ENCODE measurements at regions not wholly inside any gene's neighbourhood (a gene's known extent, or its start where the extent isn't known, plus 50 kb on each side); places are given as distances from the start of the nearest gene placed in this dataset.

- Histone ChIP-seq H2AFZ (ENCODE audit: low read depth) (no peak overlapping the region), H3K4me3 (ENCODE audit: low read depth in 2 of 2, low read length in 1 of 2) (no peak overlapping the region), H4K20me1 (ENCODE audit: insufficient read depth) (no peaks in the 10 kb centered on the region), H3K4me1 (ENCODE audit: control insufficient read depth in 1 of 2, insufficient read depth in 2 of 2, low read depth in 1 of 2, low read length in 1 of 2) (no peaks in the 10 kb centered on the region), H3K9me2 (no peaks in the 10 kb centered on the region), H3K79me2 (ENCODE audit: insufficient read depth) (no peaks in the 10 kb centered on the region), H3K9ac (no peak overlapping the region), H3K9me3 (no peaks in the 10 kb centered on the region), H3K36me3 (replicated peaks in 1 of 2; ENCODE audit: control insufficient read depth in 1 of 2, insufficient read depth in 2 of 2, low read length in 1 of 2) (no peaks in the 10 kb centered on the region), H3K4me2 (no peak overlapping the region), H3F3A (replicated peaks; ENCODE audit: insufficient read depth) (no peaks in the 10 kb centered on the region), H3K27ac (ENCODE audit: low read depth in 2 of 2, low read length in 1 of 2) (no peak overlapping the region), H3K27me3 (ENCODE audit: insufficient read depth) (peaks cover 43% of the 10 kb centered on the region)
- POLR2A ChIA-PET, result no interaction called here
- no peak for DNase-seq
- TF ChIP-seq JUND (IDR thresholded peaks at IDR 0.05), result no peak
- no peak for TF ChIP-seq SIN3A (IDR thresholded peaks at IDR 0.05; ENCODE audit: borderline replicate concordance, low read depth, low read length)
- CTCF ChIA-PET, result interaction anchor here (1.4 kb wide), 1 partner anchor 115 kb away, joined by 3 read pairs; no protein-coding TSS in a partner anchor
- 59% methylated on average over 15 of the region's 19 CpGs for WGBS (ENCODE audit: low lambda C conversion rate)
These were observed 91.7 kb downstream of the YTHDF1 start for GRCh38 chr20:63124092-63124781.

GRCh38 chr20:63123331-63123741 lies 92.6 kb downstream of the YTHDF1 start:
- Histone ChIP-seq H3K9me2 (no peaks in the 10 kb centered on the region), H3K9ac (no peak overlapping the region), H3K4me1 (ENCODE audit: control insufficient read depth in 1 of 2, insufficient read depth in 2 of 2, low read depth in 1 of 2, low read length in 1 of 2) (peaks cover 0 to 2% of the 10 kb centered on the region in 2 experiments; a peak in 1 of 4 replicates), H3K9me3 (no peaks in the 10 kb centered on the region), H3K79me2 (ENCODE audit: insufficient read depth) (no peaks in the 10 kb centered on the region), H3K36me3 (replicated peaks in 1 of 2; ENCODE audit: control insufficient read depth in 1 of 2, insufficient read depth in 2 of 2, low read length in 1 of 2) (no peaks in the 10 kb centered on the region), H3K4me2 (no peak overlapping the region), H3K27ac (ENCODE audit: low read depth in 2 of 2, low read length in 1 of 2) (no peak overlapping the region), H3F3A (replicated peaks; ENCODE audit: insufficient read depth) (no peaks in the 10 kb centered on the region), H3K27me3 (ENCODE audit: insufficient read depth) (peaks cover 44% of the 10 kb centered on the region), H4K20me1 (ENCODE audit: insufficient read depth) (no peaks in the 10 kb centered on the region), H3K4me3 (ENCODE audit: low read depth in 2 of 2, low read length in 1 of 2) (no peak overlapping the region), H2AFZ (ENCODE audit: low read depth) (no peak overlapping the region)
- WGBS (ENCODE audit: low lambda C conversion rate), result 24% methylated on average over 11 of the region's 21 CpGs
- ChIA-PET CTCF (interaction anchor here (1.4 kb wide), 1 partner anchor 114 kb away, joined by 3 read pairs; no protein-coding TSS in a partner anchor), POLR2A (no interaction called here)
- no peak for TF ChIP-seq MEF2A (IDR thresholded peaks at IDR 0.05; ENCODE audit: borderline replicate concordance, low read depth)
- no peak for TF ChIP-seq RFX5 (IDR thresholded peaks at IDR 0.05; ENCODE audit: low read length)
- TF ChIP-seq TEAD4 (IDR thresholded peaks at IDR 0.05; ENCODE audit: borderline replicate concordance, insufficient read depth), result no peak
- no peak for TF ChIP-seq RCOR1 (IDR thresholded peaks at IDR 0.05; ENCODE audit: low read length)
- no peak for TF ChIP-seq CHD2 (IDR thresholded peaks at IDR 0.05; ENCODE audit: low read length, partially characterized antibody)
- no peak for DNase-seq

GRCh38 chr20:63122626-63123025 lies 93.3 kb downstream of the YTHDF1 start:
- Histone ChIP-seq H3K4me2 (no peak overlapping the region), H3K36me3 (replicated peaks in 1 of 2; ENCODE audit: control insufficient read depth in 1 of 2, insufficient read depth in 2 of 2, low read length in 1 of 2) (no peaks in the 10 kb centered on the region), H3K9me2 (no peaks in the 10 kb centered on the region), H4K20me1 (ENCODE audit: insufficient read depth) (no peaks in the 10 kb centered on the region), H2AFZ (ENCODE audit: low read depth) (no peak overlapping the region), H3K27ac (ENCODE audit: low read depth in 2 of 2, low read length in 1 of 2) (no peak overlapping the region), H3K79me2 (ENCODE audit: insufficient read depth) (no peaks in the 10 kb centered on the region), H3F3A (replicated peaks; ENCODE audit: insufficient read depth) (no peaks in the 10 kb centered on the region), H3K4me1 (ENCODE audit: control insufficient read depth in 1 of 2, insufficient read depth in 2 of 2, low read depth in 1 of 2, low read length in 1 of 2) (peaks cover 0 to 3% of the 10 kb centered on the region in 2 experiments; a peak in 1 of 4 replicates), H3K27me3 (ENCODE audit: insufficient read depth) (peaks cover 44% of the 10 kb centered on the region), H3K4me3 (ENCODE audit: low read depth in 2 of 2, low read length in 1 of 2) (no peak overlapping the region), H3K9ac (no peak overlapping the region), H3K9me3 (no peaks in the 10 kb centered on the region)
- CTCF ChIA-PET, result interaction anchor here (1.4 kb wide), 1 partner anchor 114 kb away, joined by 3 read pairs; no protein-coding TSS in a partner anchor
- DNase-seq, result no peak
- 23% methylated on average over 7 of the region's 7 CpGs for WGBS (ENCODE audit: low lambda C conversion rate)
- TF ChIP-seq EZH2phosphoT487 (IDR thresholded peaks at IDR 0.05; ENCODE audit: borderline replicate concordance, low read depth), result no peak
- TF ChIP-seq RCOR1 (IDR thresholded peaks at IDR 0.05; ENCODE audit: low read length), result no peak
- TF ChIP-seq USF1 (IDR thresholded peaks at IDR 0.05; ENCODE audit: borderline replicate concordance, low read depth), result no peak
- TF ChIP-seq TCF12 (IDR thresholded peaks at IDR 0.05), result no peak
- no peak for TF ChIP-seq RFX5 (IDR thresholded peaks at IDR 0.05; ENCODE audit: low read length)
- TF ChIP-seq FOSL2 (IDR thresholded peaks at IDR 0.05; ENCODE audit: borderline replicate concordance, low read depth), result no peak
- TF ChIP-seq SMC3 (IDR thresholded peaks at IDR 0.05; ENCODE audit: low read depth, low read length), result no peak
- POLR2A ChIA-PET, result no interaction called here

Measured in SK-N-SH (cell line).